ENCODE measurements at regions not wholly inside any gene's neighbourhood (a gene's known extent, or its start where the extent isn't known, plus 50 kb on each side); places are given as distances from the start of the nearest gene placed in this dataset.

GRCh38 chr5:63029891-63030290, 451.3 kb downstream of the LRRC70 start (continued):
- TF ChIP-seq JUN (CRISPR knock-in tag; IDR thresholded peaks at IDR 0.05) (no peak), TP53 (CRISPR knock-in tag; IDR thresholded peaks at IDR 0.05) (no peak), ATF6 (CRISPR knock-in tag; IDR thresholded peaks at IDR 0.05) (no peak)

GRCh38 chr5:63025679-63026078, 447.1 kb downstream of the LRRC70 start:
- Mint-ChIP-seq H3K36me3 (no peaks in the 10 kb centered on the region), H3K27me3 (ENCODE audit: low read depth) (no peaks in the 10 kb centered on the region), H3K27ac (no peak overlapping the region), H3K4me3 (no peak overlapping the region), H3K9me3 (peaks cover 14% of the 10 kb centered on the region), H3K4me1 (no peaks in the 10 kb centered on the region)
- POLR2A ChIA-PET, result no interaction called here
- CTCF ChIA-PET, result no interaction called here
- DNase-seq (ENCODE audit: low spot score) (no peak), ATAC-seq (no peak)
- TF ChIP-seq HMGA2 (CRISPR knock-in tag; IDR thresholded peaks at IDR 0.05), result no peak
- no peak for TF ChIP-seq HMGXB4 (CRISPR knock-in tag; IDR thresholded peaks at IDR 0.05)
- TF ChIP-seq ETV6 (CRISPR knock-in tag; IDR thresholded peaks at IDR 0.05), result no peak
- TF ChIP-seq ZNF396 (CRISPR knock-in tag; IDR thresholded peaks at IDR 0.05; ENCODE audit: borderline replicate concordance), result no peak
- TF ChIP-seq PREB (CRISPR knock-in tag; IDR thresholded peaks at IDR 0.05; ENCODE audit: borderline replicate concordance), result no peak
- no peak for TF ChIP-seq PRDM15 (CRISPR knock-in tag; IDR thresholded peaks at IDR 0.05)
- TF ChIP-seq OVOL2 (CRISPR knock-in tag; IDR thresholded peaks at IDR 0.05; ENCODE audit: borderline replicate concordance), result no peak
- no peak for TF ChIP-seq ZNF425 (CRISPR knock-in tag; conservative IDR thresholded peaks at IDR 0.05)
- no peak for TF ChIP-seq ATF1 (CRISPR knock-in tag; IDR thresholded peaks at IDR 0.05)
- TF ChIP-seq ZNF532 (CRISPR knock-in tag; IDR thresholded peaks at IDR 0.05; ENCODE audit: borderline replicate concordance), result no peak
- TF ChIP-seq NFE2L1 (CRISPR knock-in tag; IDR thresholded peaks at IDR 0.05), result no peak
- no peak for TF ChIP-seq ERG (CRISPR knock-in tag; IDR thresholded peaks at IDR 0.05)
- TF ChIP-seq MLX (CRISPR knock-in tag; IDR thresholded peaks at IDR 0.05), result no peak
- TF ChIP-seq TEAD1 (CRISPR knock-in tag; IDR thresholded peaks at IDR 0.05), result no peak
- no peak for TF ChIP-seq ZNF416 (CRISPR knock-in tag; IDR thresholded peaks at IDR 0.05)
- TF ChIP-seq ZNF423 (CRISPR knock-in tag; IDR thresholded peaks at IDR 0.05), result no peak
